ENCODE measurements at regions not wholly inside any gene's neighbourhood (a gene's known extent, or its start where the extent isn't known, plus 50 kb on each side); places are given as distances from the start of the nearest gene placed in this dataset.
"Not testable (repeated sequence)": the region's sequence is repeated elsewhere in the genome, so short reads cannot be mapped to it uniquely, and the experiment has no call there.

DNA sequence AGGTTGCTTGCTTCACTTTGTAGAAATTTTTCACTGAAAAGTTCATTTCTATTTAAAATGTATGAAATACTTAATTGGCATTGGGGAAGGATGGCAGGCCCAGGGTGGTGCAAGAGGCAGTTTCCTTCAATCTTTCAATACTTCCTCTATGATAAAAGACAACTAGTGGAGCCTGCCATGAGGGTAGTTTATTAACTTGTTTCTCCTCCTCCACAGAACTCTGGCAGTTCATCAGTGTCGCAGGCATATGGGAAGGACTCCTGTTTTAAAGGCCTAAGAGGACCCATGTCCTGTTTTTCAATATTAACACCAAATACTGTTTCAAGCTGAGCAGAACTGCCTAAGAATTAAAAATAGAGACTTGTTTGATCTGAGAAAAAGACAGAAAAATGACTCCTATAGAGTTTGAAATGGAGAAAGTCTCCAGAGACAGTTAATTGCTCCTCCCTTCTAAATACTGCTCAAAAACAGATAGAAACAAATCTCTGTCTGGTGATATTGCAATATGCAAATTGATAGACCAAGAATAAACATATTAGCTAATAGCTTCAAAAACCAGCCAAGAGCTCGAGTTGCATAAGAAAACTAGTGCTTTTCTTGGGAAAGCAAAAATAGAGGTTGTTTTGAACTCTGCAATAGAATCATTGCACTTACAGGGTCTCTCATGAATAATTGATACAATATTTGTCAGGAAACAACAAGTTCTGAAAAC lies 665.7 kb upstream of the SLC35B3 start:
- DNase-seq (ENCODE audit: low read depth): no peak

- no peak for DNase-seq (ENCODE audit: low read depth)
Observed at GRCh38 chr6:9095729-9096128, 660.4 kb upstream of the SLC35B3 start.

DNA sequence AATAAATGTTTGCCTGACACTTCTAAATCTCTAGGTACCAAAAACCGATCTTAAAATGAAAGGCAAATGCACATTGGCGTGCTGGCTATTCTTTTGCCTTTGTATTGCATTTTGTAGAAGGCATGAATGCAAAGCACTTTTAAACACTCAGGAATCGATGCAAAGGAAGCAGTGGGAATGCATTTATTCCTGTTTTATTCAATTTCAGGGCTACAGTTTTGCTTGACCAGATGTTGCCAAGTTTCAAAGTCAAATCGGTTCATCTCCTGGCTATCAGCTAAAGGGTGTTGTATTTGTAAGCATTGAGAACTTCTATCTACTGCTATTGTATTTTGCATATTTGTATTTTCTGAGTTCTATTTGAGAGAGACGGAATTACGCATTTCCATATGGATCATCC lies 659.8 kb upstream of the SLC35B3 start:
- DNase-seq (ENCODE audit: low read depth): no peak

- no peak for DNase-seq (ENCODE audit: low read depth)
Observed at GRCh38 chr6:9089724-9090123, 654.4 kb upstream of the SLC35B3 start.

DNA sequence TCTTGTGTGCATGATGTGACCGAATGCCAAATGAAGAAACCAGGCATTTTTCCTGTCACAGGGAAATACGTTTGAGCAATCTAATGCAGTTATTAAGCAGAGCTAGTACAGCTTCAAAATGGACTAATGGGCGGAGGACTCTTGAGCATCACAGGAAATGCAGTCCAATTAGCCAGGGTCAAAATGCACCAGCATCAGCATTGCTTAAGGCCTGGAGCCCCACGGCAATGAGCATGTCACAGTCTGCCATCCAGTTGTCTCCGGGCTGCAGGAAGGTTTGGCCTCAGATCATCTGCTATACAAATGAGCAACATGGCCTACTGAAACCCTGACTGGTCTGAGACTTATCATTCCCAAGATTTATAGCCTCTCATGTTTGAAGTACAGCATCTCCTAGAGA lies 652.1 kb upstream of the SLC35B3 start:
- no peak for DNase-seq (ENCODE audit: low read depth)

DNA sequence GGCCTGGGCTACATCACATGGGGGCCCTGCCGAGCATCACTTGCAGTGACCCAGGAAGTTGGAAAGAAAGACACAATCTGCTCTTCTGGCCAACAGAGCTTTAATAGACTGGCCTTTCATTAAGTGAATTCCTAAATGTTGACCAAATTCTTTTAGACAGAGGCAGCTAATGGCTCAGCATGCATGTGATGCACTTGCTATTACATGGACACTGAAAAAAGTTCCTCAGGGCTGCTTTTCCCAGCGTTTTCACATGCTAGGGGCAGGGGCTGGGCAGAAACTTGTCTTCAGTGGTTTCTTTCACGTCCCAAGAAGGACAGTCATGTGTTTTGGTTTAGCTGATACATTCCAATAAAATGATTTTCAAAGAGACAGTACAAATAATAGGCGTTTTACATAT lies 651.0 kb upstream of the SLC35B3 start:
- DNase-seq (ENCODE audit: low read depth): no peak

GRCh38 chr6:9085709-9086070 lies 650.3 kb upstream of the SLC35B3 start:
- no peak for DNase-seq (ENCODE audit: low read depth)

GRCh38 chr6:9085054-9085708 lies 649.8 kb upstream of the SLC35B3 start:
- no peak for DNase-seq (ENCODE audit: low read depth)

- DNase-seq (ENCODE audit: low read depth): no peak
Observed at GRCh38 chr6:9083108-9083507, 647.8 kb upstream of the SLC35B3 start.

- no peak for DNase-seq (ENCODE audit: low read depth)
Observed at GRCh38 chr6:9066726-9067125, 631.4 kb upstream of the SLC35B3 start.

DNA sequence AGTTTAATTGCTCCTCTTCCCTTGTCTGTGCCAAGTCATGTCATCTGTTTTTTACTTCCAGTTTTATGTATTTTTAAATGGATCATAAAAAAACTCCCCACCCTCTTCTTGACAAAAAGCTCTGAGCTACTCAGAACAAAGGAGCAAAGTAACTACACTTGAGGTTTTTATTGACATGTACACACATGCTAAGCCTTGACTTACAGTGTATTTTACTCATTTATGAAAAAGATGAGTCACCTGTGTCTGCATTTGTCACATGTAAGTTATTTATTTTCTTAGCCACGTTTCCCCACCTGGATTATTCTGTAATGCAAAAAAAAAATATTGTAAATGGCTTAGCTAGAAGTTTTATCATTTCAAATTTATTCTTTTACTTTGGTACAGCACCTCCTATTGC lies 628.8 kb upstream of the SLC35B3 start:
- DNase-seq (ENCODE audit: low read depth): no peak

DNA sequence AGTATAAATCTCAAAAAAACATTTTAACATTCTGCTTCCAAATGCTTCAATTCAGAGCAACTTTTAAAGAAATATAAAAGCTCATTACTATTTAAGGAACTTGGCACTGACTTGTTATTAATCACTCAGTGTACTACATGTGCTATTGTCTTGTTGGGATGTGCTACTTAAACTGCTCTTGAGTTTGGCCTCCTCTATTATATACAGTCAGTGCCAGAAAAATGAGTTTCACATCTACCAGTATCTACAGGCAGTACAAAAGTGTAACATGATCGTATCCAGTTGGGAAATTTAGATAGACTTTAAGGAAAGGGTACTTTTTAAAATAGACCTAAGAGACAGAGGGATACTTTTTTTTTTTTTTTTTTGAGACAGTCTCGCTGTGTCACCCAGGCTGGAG lies 627.3 kb upstream of the SLC35B3 start:
- no peak for DNase-seq (ENCODE audit: low read depth)

GRCh38 chr6:9057937-9058336 lies 622.6 kb upstream of the SLC35B3 start:
- no peak for DNase-seq (ENCODE audit: low read depth)

- no peak for DNase-seq (ENCODE audit: low read depth)
Observed at GRCh38 chr6:9056556-9056955, 621.2 kb upstream of the SLC35B3 start.

DNA sequence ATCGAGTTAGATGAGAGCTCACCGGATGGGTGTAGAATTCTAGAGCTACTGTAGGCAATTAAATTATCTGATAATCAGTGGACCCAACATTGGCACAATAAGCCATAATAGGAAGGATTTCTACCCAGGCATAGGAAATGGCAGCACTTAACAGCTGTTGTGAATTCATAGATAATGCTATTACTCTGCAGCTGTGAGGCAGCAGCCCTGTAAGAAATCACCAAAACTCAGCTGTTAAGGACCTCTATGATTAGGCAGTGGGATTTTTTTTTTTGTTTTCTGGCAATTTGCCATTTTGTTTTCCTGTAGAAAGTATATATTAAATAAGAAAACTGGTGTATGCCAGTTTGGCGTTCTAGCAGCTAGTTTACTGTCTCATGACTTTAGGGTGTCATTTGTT lies 609.1 kb upstream of the SLC35B3 start:
- no peak for DNase-seq (ENCODE audit: low read depth)

- DNase-seq (ENCODE audit: low read depth): no peak
Observed at GRCh38 chr6:9040718-9041117, 605.4 kb upstream of the SLC35B3 start.

DNA sequence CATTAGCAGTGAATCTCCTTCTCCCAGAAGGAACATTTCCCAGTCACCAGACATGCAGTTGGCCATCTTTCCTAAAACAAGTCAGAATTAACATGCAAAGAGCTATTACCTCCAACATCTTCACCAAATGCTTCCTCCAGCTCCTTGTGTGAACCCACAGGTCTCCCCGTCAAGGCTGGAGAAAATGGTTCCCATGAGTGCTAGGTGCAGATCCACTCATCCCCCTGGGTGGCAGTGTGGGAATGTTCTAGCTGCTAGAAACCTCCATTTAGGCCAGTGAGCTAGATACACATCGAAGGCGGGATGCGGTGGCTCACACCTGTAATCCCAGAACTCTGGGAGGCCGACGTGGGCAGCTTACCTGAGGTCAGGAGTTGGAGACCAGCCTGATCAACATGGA lies 603.9 kb upstream of the SLC35B3 start:
- DNase-seq (ENCODE audit: low read depth): no peak

- DNase-seq (ENCODE audit: low read depth): no peak
Observed at GRCh38 chr6:9028086-9028485, 592.7 kb upstream of the SLC35B3 start.

DNA sequence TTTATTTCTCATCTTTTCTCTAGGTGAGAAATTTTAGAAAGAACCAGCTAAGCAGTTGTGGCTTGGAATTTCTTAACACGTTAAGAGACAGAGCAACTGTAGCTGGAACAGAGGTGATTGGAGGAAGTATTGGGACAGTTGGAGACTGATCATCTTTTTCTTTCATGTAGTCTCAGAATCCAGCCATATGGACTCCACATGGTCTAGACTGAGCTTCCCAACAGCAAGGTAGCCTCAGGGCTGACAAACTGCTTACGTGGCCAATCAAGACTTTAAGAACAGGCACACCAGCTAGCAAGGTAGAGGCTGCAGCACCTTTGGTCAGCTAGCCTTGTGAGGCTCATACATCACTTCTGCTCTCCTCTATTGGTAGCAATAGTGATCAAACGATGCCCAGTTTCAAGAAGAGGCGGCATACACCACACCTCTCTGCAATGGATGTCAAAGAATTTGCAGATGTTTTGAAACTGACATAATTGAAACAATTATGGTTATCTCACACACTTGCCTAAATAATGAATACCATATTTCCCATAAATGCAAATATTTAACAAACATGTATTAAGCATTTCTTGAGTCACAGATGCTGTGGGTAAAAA lies 590.5 kb upstream of the SLC35B3 start:
- DNase-seq (ENCODE audit: low read depth): no peak

DNA sequence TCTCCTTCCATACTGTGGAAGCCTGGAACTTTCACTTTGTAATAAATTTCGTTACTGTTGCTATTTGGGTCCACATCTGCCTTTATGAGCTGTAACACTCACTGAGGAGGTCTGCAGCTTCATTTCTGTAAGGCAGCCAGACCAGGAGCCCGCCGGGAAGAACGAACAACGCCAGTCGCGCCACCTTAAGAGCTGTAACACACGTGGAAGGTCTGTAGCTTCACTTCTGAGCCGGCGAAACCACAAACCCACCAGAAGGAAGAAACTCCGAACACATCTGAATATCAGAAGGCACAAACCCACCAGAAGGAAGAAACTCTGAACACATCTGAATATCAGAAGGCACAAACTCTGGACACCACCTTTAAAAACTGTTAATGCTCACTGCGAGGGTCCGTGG lies 589.9 kb upstream of the SLC35B3 start:
- no peak for DNase-seq (ENCODE audit: low read depth)

DNA sequence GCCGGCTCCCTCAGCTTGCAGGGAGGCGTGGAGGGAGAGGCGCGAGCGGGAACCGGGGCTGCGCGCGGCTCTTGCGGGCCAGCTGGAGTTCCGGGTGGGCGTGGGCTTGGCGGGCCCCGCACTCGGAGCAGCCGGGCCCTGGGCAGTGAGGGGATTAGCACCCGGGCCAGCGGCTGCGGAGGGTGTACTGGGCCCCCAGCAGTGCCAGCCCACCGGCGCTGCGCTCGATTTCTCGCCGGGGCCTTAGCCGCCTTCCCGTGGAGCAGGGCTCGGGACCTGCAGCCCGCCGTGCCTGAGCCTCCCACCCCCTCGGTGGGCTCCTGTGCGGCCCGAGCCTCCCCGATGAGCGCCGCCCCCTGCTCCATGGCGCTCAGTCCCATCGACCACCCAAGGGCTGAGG lies 588.9 kb upstream of the SLC35B3 start:
- not testable (repeated sequence) for DNase-seq (ENCODE audit: low read depth)

GRCh38 chr6:9020001-9020400 lies 584.7 kb upstream of the SLC35B3 start:
- DNase-seq (ENCODE audit: low read depth): no peak

GRCh38 chr6:9009931-9010330 lies 574.6 kb upstream of the SLC35B3 start:
- DNase-seq (ENCODE audit: low read depth): no peak

DNA sequence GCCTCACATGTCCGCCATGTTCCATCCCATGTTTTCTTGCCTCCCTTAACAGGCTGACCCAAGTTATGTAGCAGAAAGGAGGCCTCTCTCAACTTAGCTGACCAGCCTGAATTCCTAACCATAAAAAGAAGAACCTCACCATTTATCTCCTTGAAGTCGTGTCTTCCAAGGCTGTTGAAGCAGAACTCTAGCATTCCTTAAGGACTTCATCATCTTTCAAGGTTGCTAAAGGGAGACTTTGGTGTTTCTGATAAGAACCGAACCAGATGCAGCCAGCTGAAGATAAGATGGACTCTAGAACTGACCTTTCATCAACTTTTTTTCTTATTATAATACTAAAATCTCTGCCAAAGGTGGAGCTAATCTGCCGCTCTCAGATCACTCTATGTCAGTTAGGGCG lies 571.7 kb upstream of the SLC35B3 start:
- no peak for DNase-seq (ENCODE audit: low read depth)
